B cell (primary cell): ENCODE measurements at regions not wholly inside any gene's neighbourhood (a gene's known extent, or its start where the extent isn't known, plus 50 kb on each side); places are given as distances from the start of the nearest gene placed in this dataset.

Source experiments
- EZH2 ChIP-seq: IDR thresholded peaks from 2 replicates; pipeline ENCODE4 v1.6.1; 2012; ENCODE audit warnings: borderline replicate concordance, low read depth, mild to moderate bottlenecking, moderate library complexity, low read length; ENCODE audit not compliant: insufficient read depth, poor library complexity, severe bottlenecking
- TF ChIP-seq, protein P1 (sequence below): fragments of 200-600 bp; IDR thresholded peaks from one replicate; pipeline ENCODE4 v1.8.0; 2022; ENCODE audit warnings: antibody characterized with exemption, mild to moderate bottlenecking

DNA sequence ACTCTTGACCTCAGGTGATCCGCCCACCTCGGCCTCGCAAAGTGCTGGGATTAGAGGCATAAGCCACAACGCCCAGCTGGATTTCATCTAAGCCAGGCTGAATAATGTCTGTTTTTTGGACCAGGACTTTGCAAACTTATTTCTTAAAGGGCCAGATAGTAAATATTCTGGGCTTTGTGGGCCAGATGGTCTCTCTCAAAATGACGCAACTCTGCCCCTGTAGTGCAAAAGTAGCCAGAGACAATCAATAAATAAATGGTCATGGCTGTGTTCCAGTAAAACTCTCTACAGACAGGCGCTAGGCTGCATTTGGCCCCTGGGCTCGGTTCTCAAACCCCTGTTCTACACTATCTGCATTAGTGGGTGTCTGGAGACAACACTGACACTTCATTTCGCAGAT, 121.9 kb upstream of the CDH13 start:
- TF ChIP-seq, protein P1, sequence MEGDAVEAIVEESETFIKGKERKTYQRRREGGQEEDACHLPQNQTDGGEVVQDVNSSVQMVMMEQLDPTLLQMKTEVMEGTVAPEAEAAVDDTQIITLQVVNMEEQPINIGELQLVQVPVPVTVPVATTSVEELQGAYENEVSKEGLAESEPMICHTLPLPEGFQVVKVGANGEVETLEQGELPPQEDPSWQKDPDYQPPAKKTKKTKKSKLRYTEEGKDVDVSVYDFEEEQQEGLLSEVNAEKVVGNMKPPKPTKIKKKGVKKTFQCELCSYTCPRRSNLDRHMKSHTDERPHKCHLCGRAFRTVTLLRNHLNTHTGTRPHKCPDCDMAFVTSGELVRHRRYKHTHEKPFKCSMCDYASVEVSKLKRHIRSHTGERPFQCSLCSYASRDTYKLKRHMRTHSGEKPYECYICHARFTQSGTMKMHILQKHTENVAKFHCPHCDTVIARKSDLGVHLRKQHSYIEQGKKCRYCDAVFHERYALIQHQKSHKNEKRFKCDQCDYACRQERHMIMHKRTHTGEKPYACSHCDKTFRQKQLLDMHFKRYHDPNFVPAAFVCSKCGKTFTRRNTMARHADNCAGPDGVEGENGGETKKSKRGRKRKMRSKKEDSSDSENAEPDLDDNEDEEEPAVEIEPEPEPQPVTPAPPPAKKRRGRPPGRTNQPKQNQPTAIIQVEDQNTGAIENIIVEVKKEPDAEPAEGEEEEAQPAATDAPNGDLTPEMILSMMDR = no peak
- TF ChIP-seq EZH2 = no peak
